GM19455 (cell line): ENCODE measurements at regions not wholly inside any gene's neighbourhood (a gene's known extent, or its start where the extent isn't known, plus 50 kb on each side); places are given as distances from the start of the nearest gene placed in this dataset.
"Not testable (repeated sequence)": the region's sequence is repeated elsewhere in the genome, so short reads cannot be mapped to it uniquely, and the experiment has no call there.

Source experiments
- ATAC-seq: cut with Tn5 transposase; IDR thresholded peaks from one replicate; pipeline ENCODE4 v1.9.1; 2021; ENCODE audit not compliant: unreplicated experiment

DNA sequence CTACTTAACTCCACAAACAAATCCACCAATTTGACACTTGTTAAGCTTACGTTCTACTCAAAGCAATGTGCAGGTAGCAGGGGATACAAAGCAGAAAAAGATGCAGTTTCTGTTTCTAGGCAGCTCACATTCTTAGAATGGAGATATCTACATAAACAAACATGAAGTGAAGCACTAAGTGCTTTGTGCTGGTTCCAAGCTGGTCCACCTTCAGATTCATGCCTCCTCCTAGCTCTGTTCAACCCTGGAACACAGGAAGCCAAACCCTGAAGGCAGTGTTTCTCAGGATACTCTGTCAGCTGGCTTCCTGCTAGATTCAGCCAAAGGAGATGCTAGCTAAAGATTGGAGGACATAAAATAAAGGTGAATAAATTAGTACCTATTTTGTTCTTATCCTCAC lies 55.3 kb upstream of the NOL4 start:
- no peak for ATAC-seq

DNA sequence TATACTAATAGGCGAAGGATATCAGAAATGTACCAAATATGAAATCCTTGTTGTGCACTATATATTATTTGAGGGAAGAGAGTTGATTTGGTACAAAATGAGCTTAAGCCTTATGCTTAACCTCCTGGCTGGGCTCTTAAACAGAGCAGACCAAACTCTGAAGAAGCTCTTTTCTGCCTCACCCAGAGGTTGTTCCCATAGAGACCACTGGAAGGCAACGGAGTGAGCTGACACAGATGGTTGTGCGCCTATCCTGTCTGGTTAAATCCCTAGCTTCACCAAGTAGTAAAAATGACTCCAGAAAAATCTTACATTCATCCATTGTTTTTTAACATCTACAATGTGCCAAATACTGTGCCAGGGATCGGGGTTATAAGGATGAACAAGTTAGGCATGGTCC lies 55.9 kb upstream of the NOL4 start:
- ATAC-seq = no peak

DNA sequence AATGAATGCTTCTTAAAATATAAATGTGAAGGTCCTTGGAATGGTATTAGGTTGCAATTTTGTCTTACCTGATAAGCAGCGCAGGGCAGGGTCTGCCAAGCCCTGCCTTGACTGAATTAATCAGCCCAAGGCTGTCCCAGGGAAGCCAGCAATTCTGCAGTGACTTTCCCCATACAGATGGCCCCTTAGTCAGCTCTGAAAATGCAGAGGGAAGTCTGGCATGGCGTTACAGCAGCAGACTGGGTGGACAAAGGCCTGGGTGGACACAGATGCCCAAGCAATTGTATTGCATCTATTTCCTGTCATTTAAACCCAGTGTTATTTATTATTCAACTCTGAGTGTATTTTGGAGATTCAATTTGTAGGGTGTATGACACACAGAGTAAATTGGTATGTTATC lies 56.6 kb upstream of the NOL4 start:
- no peak for ATAC-seq

DNA sequence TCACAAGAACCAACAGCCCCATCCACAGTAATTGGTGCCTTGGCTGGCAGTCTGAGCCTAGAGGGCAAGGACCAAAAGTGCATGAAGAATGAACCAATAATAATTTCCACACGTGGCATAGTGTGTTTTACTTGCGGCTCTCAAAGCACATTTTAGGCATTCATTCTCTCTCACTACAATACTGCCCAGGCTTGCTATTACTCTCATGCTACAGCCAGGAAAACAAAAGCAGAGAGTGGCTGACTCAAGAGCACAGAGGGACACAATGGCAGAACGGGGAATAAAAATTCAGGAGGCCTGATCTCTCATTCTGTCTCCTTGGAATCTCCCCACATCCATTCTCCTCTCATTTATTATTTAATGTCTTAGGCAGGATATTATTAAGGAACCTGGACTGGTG lies 57.0 kb upstream of the NOL4 start:
- no peak for ATAC-seq

DNA sequence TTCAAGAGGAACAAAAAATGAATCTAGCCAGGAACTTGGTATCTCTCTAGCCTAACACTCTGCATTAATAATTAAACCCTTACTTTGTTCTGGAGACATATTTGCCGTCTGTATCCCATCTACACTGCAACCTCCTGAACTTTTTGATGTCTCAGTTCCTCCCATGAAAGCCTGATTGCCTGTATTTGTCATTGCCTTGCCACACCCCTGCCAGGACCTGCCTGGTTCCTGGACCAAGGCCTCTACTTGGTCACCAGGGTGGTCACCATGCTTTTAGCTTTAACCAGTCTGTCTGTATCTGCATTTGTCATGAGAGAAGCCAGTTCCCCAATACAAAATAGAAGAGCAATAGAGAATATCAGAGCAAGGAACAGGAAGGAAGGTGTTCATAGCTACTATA lies 58.8 kb upstream of the NOL4 start:
- ATAC-seq = no peak

DNA sequence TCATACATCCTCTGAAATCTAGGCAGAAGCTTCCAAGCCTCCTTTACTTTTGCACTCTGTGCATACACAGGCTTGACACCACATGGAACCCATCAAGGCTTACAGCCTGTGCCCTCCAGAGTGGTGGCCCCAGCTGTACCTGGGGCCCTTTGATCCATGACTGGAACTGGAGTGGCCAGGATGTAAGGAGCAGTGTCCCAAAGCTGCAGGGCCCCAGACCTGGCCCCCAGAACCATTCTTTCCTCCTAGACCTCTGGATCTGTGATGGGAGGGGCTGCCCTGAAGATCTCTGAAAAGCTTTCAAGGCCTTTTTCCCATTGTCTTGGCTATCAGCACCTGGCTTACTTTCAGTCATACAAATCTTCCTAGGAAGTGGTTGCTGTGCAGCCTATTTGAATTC lies 63.1 kb upstream of the NOL4 start:
- no peak for ATAC-seq

DNA sequence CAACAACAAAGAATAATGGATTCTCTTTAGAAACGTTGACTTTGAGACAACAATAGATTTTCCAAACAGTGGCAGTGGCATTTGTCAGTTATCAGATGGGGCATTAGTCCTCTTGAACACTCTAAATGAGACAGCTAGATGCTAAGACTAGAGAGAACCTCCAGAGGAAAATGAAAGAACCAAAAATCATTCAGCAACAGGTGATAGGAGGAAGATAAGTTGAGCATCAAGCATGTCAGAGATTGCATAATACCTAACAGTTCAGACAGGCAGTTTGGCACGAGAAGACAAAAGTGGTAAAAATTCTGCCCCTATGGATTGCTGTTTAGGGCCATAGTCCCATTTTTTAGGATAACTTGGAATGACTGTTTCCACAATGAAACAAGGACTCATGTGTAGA lies 67.9 kb upstream of the NOL4 start:
- ATAC-seq = no peak

DNA sequence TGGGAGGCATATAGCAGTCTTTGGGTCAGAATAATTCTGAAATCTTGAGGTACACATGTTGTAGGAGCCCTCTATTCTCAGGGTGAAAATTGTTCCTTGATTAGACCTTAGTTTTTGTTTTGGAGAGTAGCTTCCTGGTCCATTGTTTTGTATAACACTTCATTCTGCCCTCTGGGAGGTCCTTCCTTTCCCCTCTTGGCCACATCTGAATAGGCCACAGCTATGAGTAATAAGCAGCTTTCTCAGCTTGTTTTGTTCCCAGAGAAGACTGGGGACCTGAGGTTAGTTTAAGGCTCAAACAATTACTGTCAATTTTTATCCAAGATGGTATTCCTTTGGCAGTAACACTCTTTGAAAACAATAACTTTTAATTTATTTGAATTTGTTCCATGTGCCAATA lies 72.6 kb upstream of the NOL4 start:
- no peak for ATAC-seq

DNA sequence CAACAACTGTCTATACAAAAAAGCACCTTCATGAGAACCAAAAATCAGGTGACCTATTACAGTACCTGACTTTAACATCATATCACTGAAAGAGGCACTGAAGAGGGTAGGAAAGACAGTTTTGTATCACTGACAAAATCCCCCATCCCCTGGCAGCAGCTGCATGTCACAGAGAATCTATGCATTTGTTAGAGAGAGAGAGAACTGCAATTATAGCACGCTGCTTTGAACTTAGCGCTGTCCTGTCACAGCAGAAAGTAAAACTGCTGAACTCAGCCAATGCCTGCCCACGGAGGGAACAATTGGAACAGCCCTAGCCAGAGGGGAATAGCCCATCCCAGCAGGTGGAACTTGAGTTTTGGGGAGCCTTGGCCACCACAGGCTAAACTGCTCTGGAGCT lies 75.1 kb upstream of the NOL4 start:
- no peak for ATAC-seq

DNA sequence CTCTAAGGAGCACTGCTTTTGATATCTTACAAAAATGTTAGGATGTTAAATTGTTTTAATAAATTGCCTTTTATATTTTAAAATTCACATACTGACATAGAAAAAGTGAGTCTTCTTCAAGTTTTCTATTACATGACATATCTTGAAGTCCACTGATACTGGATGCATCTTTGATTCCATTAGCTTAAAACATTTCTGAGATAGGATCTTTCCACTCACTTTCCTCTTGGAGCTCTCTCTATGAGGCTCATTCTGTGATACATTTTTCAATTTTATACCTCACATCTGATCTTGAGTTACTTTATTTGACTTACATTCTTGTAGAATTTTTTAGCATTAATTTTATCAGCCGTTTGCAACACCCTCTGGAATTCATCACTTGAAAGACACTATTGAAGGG lies 86.8 kb upstream of the NOL4 start:
- no peak for ATAC-seq

DNA sequence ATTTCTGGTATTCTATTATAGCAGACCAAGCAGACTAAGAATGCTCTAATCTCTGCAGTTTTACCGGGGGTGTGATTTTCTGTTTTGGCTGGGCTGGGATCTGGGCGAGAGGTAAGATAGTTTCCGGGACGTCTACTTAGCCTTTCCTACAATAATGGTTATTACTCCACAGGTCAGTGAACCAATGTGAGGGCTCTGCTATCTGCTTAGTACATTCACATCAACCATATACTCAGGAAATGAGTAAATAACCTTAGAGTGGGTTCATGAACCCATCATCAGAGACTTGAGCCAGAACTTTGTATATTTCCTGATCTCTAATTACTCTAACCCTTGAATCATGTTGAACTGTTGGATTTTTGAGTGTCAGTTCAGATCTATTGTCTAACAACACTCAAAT lies 90.1 kb upstream of the NOL4 start:
- no peak for ATAC-seq

DNA sequence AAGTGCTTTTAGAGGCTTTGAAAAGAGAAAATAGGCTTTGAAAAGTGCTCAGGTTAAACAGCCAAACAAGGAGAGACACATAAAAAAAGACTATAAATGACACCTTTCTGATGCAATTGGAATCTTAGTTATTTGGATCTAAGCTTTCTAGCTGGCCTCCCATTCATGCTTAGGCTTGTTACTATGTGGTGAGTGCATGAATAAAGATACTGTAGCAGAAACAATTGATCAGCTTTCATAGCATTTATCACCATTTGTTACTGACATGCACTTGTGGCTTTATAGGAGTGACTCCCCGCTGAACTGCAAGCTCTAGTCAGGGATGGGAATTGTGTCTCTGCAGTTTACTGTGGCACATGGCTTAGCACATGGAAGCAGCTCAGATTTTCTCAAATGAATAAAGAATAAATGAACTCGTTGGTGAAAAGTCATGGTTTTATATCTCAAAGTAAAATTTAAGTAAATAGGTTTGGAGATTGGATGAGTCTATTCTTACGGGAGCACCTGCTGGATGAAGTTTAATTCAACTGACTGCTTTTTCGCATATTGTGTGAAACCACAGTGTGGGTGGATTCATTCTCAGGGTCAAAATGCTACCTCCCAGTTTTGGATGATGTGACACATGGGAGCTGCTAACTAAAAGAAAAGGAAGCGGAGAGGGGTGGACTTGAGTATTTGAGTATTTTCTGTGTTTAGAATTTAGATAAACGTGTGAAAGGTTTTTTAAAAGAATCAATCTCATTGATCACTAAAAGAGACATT lies 91.1 kb upstream of the NOL4 start:
- no peak for ATAC-seq

DNA sequence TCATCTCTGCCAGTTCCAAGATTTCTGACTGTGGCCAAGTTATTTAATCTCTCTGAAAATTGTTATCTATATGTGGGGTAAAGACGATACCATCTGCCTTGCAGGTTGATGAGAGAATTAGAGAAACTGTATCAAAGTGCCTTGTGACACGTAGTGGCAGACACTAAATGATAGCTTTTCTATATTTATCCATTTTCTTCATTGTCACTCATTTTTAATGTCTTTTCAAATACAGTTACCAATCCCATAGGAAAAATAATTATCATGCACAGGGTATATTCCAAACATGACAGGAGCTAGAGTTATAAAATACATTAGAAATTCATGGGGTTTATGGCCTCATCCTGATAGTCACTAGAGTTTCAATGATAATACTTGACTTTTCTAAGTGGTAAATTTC lies 95.6 kb upstream of the NOL4 start:
- ATAC-seq = no peak

DNA sequence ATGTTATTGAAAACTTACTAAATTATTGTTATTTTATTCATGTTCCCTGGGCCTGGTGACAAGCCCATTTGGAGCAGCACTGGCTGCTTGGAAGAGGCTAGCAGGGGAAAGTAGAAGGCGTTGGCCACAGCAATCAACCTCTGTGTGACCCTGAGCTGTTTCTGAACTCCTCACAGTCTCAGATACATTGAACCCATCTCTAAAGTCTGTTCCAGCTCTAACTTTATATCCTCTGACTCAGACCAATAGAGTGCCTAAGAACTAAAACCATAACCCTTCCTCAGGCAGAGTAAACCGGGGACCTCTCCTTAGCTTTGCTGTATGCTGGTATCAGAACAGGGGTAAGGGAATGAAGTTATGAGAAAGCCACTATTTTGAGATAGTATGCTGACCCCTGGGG lies 96.4 kb upstream of the NOL4 start:
- ATAC-seq = peak; percentile 87

DNA sequence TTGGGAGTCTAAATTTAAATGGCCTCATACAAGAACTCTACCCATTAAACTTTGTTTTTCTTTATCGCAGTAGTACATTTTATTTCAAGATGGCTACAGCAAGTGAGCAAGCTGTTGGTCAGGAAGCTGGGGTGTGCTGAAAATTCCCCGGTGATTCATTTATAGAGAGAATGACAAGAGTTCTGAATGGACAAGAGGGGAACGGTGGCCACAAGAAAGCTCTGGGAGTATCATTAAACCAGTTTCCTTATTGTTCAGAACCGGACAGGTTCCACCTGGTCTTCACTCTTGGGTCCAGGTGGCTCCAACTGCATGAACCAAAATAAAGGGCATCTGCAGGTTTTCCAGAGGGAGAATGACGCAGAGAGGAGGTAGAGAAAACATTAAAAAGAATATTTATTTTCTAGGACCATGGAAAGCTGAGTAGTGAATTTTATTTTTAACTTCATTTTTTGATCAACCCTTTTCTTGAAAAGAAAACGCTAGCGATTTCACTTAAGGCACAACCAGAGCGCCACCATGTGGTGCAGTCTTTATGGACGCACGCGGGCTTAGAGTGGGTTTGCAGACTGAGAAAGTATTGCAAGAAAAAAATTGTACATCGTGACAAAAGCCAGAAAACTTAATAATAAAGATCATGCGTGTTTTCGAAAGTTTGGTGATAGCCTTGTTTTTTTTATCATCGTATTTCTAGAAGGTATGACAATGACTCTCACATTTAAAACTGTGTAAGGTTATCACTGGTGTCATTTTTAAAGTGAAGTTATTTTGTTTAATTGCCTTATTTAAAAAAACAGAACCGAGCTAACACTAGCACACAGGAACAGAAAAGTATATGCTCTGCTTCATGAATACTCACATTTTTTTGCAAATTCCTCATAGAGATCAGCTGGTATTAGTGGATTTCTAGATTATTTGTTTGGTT lies 97.9 kb upstream of the NOL4 start:
- ATAC-seq = peak; percentile 58

DNA sequence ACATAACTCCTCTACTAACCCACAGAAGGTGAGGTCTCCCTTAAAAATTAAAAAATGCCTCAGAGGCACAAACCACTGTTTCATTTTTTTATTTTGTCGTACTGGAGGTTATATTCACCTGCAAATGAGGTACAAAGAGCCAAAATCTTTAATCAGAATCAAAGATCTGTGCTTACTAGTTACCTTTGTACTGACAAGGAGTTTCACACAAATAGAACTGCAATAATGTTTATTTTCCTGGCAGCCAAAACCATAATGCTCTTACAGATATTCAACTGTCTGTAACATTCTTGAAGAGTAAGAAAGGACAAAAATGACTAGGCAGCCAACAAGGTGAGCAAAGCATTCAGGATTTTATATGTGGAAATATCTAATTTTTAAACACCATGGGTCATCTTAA lies 105.1 kb upstream of the NOL4 start:
- no peak for ATAC-seq

DNA sequence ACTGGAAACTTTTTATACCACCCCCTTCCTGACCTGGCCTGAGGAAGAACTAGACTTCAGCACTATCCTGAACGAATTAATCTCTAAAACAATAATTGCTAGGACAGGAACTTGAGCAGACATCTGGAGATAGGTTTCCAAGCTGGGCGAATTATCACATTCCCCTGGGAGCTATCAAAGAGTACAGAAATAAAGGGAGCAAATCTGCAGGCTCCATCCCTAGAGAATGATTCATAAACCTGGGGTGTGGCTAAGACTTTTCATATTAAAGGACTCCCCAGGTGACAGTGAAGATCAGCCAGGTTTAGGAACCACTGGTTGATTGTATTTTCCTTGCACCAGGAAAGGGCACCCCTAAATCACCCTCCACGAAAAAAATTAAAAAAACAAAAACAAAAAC lies 105.6 kb upstream of the NOL4 start:
- ATAC-seq = no peak

DNA sequence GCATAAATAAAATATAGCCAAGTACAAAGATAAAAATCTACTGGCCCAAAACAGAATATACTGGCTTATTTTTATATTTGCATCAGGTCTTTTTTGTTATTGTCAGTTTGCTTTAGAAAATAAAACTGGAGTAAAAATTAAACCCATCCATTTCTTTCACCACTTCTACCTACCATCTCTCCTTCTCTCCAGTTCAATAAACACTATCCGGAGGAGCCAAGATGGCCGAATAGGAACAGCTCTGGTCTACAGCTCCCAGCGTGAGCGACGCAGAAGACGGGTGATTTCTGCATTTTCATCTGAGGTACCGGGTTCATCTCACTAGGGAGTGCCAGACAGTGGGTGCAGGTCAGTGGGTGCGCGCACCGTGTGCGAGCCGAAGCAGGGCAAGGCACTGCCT lies 106.2 kb upstream of the NOL4 start:
- not testable (repeated sequence) for ATAC-seq

DNA sequence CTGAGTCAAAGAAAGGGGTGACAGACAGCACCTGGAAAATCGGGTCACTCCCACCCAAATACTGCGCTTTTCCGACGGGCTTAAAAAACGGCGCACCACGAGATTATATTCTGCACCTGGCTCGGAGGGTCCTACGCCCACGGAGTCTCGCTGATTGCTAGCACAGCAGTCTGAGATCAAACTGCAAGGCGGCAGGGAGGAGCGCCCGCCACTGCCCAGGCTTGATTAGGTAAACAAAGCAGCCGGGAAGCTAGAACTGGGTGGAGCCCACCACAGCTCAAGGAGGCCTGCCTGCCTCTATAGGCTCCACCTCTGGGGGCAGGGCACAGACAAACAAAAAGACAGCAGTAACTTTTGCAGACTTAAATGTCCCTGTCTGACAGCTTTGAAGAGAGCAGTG lies 106.6 kb upstream of the NOL4 start:
- not testable (repeated sequence) for ATAC-seq

DNA sequence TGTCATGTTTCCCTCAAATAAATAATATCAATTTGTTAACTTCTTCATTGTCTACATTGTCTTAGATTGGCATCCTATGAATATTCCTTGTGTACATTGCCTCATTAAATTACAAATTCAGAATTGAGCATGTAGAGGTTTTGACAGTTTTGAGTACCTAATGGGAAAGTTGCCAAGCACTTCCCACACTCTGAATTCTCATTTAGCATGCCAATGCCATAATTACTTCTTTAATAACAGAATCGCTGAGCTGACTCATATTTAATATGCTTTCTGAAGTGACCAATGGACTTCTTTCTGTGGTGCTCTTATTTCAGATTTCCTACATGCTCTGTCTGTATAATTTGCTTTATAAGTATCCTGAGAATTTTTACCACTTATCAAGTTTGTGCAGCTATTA lies 114.4 kb upstream of the NOL4 start:
- no peak for ATAC-seq

DNA sequence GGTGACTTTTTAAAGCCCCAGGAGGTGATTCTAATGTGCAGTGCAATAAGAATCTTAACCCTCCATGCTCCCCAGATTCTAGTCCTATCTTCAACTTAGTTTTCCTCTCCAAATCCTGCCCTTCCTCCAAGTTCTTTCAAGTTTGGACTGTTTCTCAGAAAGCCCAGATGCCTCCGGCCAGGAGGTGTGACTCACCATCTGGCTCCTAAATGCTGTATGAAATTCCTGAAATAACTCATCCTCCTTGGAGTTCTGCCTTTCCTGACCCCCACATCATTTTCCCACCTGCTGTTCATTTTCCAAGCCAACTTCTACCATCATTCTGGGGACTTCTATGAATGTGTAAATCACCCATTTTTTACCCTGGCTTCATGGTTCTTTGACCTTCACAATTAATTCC lies 118.2 kb upstream of the NOL4 start:
- ATAC-seq = no peak

DNA sequence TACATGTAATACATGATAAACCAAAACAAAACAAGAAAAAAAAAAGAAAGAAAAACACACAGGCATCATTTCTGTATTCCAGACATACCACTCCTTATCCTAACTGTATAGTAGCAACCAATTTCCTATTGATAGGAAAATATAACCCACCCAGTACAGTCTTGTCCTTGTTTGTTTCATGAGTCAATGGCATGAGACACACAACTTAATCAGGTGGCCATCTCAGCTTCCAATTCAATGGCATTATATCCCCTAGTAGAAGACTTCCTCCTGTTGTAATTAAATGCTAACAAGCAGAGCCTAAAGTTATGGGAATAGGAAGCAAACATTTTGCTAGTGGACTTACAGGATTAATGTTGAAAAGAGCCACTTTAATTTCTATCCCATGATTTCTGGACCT lies 121.0 kb upstream of the NOL4 start:
- ATAC-seq = no peak
